ENCODE measurements at regions not wholly inside any gene's neighbourhood (a gene's known extent, or its start where the extent isn't known, plus 50 kb on each side); places are given as distances from the start of the nearest gene placed in this dataset.

- TF ChIP-seq CTCF (IDR thresholded peaks at IDR 0.05) (no peak), POLR2A (IDR thresholded peaks at IDR 0.05) (no peak)
Observed at GRCh38 chr10:83760142-83760541, 379.2 kb upstream of the GHITM start.

Measured in prostate gland (tissue), 2 donors.